Stimulated activated CD4-positive, alpha-beta T cell treated with anti-CD3 and anti-CD28 coated beads, Interleukin-4, amount 100 ng/mL, for 24 hours (primary cell): ENCODE measurements at regions not wholly inside any gene's neighbourhood (a gene's known extent, or its start where the extent isn't known, plus 50 kb on each side); places are given as distances from the start of the nearest gene placed in this dataset.
"Not testable (repeated sequence)": the region's sequence is repeated elsewhere in the genome, so short reads cannot be mapped to it uniquely, and the experiment has no call there.

Experiments
- DNase-seq: peaks from one replicate; pipeline ENCODE4 v3.0.0-alpha.2; 2020

DNA sequence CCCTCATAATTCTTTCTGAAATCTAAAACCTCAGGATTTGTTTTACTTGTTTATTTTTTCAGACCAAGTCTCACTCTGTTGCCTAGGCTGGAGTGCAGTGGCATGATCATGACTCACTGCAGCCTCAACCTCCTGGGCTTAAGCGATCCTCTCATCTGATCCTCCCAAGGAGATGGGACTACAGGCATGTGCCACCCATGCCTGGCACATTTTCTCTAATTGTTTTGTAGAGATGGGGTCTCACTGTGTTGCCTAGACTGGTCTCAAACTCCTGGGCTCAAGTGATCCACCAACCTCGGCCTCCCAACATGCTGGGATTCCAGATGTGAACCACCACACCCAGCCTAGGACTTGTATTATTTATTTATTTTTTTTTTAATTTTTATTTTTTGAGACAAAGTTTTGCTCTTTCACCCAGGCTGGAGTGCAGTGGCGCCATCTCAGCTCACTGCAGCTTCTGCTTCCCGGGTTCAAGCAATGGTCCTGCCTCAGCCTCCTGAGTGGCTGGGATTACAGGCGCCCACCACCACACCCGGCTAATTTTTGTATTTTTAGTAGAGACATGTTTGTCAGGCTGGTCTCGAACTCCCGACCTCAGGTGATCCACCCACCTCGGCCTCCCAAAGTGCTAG lies 281.9 kb downstream of the GOLGA6L6 start:
- DNase-seq: not testable (repeated sequence)

DNA sequence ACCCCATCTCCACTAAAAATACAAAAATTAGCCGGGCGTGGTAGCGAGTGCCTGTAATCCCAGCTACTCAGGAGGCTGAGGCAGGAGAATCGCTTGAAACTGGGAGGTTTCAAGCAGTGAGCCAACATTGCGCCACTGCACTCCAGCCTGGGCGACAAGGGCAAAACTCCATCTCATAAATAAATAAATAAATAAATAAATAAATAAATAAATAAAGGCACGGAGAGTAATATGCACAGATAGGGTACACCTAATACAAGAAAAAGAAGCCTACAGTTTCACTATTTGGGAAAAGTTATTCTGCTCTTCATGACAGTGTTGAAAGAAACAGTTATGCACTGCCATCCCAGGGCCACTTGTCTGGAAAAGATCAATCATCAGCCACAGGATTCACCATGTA lies 285.2 kb downstream of the GOLGA6L6 start:
- not testable (repeated sequence) for DNase-seq

GRCh38 chr15:20255641-20256040 lies 286.0 kb downstream of the GOLGA6L6 start:
- not testable (repeated sequence) for DNase-seq

- not testable (repeated sequence) for DNase-seq
These were observed 288.5 kb downstream of the GOLGA6L6 start for GRCh38 chr15:20253047-20253615.

DNA sequence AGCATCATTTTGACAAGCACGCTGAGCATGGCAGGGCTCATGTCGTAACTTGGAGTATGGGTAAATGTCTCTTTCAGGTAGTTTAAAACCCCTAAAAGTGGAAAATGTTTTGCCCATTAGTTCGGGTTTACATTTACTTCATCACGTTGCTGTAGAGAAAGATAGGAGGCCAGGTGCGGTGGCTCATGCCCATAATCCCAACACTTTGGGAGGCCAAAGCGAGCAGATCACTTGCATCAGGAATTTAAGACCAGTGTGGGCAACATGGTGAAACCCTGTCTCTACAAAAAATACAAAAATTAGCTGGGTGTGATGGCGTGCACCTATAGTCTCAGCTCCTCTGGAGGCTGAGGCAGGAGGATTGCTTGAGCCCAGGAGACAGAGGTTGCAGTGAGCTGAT lies 289.6 kb downstream of the GOLGA6L6 start:
- DNase-seq: not testable (repeated sequence)

DNA sequence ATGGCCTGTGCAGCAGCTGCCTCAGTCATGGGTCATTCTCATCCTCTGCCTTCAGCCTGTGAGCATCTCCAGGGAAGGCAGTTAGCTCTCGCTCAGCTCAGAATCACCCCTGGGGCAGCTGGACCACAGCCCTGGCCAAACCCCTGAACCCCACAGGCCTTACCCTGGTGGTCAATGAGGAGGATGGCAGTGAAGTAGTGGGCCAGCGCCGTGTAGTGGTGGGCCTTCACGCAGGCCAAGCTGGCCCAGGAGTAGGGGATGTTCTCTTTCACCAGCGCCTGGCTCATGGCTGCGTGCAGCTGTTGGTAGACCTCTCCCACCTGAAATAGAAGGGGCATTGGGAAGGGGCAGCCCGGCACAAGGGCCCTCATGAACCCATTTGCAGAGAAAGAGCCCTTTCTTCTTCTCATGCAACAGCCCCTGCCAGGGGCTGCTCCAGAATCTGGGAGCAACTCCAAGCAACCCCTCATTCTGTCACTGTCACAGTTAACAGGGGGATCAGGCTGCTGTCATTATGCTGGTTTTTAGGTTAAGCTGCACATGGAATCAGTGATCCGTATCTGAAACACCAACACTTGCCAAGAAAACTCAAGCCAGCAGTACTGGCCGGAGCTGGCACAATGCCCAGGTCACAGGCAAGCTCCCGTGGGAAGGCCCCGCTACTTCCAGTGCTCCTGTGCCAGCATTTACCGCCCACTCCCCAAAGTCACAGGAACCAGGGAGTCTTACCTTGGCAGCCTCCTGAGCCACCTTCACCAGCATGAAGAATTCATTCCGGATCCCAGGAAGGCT lies 290.2 kb downstream of the GOLGA6L6 start:
- DNase-seq: not testable (repeated sequence)

- not testable (repeated sequence) for DNase-seq
These were observed 291.4 kb downstream of the GOLGA6L6 start for GRCh38 chr15:20250206-20250605.

DNA sequence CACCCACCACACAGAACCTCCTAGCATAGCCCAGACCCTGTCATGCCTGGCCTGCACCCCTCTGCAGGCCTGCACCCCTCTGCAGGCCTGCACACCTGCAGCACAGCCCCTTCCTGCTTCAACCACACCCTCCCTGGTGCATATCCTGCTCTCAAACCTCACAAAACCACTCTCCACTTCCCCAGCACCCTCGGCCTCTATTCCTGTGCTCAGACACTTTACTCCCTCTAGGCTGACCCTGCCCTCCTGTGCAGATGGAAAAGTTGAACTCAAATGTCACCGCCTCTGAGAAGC lies 292.0 kb downstream of the GOLGA6L6 start:
- not testable (repeated sequence) for DNase-seq

DNA sequence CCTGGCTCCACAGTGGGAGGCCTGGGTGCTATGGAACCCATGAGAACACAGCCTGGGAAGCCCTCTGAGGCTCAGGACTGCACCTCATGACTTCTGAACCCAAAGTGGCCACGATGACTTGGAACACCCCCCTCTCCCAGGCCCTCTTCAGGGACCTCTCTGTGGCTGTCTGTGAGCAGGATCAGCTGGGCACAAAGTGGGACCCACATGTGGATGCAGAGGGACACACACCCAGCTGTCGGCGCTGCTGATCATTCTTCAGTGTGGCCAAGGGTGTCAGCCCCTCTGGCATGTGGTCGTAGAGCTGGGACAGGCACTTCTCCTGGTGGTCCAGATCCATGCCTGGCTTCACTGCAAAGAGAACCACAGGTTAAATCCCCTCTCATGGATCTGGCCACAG lies 293.2 kb downstream of the GOLGA6L6 start:
- not testable (repeated sequence) for DNase-seq

DNA sequence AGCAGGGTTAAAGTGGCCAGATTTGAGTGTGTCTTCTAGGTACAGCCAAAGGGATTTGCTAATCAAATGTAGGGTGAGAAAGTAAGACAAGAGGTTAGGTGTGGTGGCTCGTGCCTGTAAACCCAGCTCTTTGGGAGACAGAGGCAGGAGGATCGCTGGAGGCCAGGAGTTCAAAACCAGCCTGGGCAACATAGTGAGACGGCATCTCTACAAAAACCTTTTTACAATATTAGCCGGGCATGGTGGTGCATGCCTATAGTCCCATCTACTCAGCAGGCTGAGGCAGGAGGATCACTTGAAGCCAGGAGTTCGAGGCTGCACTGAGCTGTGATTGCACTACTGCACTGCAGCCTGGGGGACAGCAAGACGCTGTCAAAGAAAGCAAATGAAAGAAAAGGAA lies 294.5 kb downstream of the GOLGA6L6 start:
- not testable (repeated sequence) for DNase-seq

GRCh38 chr15:20246624-20247023 lies 295.0 kb downstream of the GOLGA6L6 start:
- DNase-seq: not testable (repeated sequence)

DNA sequence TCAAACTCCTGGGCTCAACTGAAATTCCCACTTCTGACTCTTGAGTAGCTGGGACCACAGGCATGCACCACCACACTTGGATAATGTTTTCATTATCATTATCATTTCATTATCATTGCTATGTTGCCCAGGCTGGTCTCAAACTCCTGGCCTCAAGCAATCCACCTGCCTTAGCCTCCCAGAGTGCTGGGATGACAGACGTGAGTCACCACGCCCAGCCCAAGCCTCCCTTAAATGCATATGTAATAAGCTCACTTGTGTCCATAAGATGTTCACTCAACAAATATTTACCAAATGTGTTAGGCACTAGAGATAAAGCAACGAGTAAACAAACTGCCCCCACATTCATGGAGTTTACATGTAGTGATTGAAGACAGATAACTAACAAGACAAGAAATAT lies 295.7 kb downstream of the GOLGA6L6 start:
- DNase-seq: not testable (repeated sequence)

DNA sequence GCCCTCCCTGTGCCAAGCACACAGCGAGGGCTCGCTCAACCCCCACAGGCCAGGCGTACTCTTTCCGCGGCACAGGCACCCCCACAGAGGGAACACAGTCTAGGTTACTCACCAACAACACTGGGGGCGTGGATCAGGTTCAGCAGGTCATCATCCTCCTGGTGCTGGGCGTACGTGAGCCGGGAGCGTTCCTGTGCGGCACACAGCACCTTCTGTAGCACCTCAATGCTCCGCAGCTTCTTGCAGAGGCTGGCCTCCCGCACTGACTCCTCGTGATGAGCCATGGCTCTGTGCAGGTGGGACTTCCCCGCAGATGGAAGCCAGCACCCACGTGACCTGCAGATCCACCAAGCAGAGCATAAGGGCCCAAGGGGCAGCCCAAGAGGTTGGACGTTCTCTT lies 296.8 kb downstream of the GOLGA6L6 start:
- not testable (repeated sequence) for DNase-seq

DNA sequence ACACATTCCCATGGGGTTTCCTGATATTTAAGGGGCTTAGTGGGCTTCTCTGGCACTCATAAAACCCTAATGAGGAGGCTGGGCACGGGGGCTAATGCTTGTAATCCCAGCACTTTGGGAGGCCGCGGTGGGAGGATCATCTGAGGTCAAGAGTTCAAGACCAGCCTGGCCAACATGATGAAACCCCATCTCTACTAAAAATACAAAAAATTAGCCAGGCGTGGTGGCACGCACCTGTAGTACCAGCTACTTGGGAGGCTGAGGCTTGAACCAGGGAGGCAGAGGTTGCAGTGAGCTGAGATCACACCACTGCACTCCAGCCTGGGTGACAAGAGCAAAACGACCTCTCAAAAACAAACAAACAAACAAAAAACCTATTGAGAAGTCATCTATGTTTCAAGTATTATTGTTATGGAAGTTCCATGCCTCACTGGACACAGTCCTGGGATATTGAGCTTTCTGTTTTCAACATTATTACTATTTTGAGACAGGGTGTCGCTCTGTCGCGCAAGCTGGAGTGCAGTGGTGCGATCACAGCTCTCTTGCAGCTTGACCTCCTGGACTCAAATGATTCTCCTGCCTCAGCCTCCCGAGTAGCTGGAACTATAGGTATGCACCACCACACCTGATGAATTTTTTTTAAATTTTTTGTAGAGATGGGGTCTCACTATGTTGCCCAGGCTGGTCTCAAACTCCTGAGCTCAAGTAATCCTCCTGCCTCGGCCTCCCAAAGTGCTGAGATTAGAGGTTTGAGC lies 297.9 kb downstream of the GOLGA6L6 start:
- DNase-seq: not testable (repeated sequence)

DNA sequence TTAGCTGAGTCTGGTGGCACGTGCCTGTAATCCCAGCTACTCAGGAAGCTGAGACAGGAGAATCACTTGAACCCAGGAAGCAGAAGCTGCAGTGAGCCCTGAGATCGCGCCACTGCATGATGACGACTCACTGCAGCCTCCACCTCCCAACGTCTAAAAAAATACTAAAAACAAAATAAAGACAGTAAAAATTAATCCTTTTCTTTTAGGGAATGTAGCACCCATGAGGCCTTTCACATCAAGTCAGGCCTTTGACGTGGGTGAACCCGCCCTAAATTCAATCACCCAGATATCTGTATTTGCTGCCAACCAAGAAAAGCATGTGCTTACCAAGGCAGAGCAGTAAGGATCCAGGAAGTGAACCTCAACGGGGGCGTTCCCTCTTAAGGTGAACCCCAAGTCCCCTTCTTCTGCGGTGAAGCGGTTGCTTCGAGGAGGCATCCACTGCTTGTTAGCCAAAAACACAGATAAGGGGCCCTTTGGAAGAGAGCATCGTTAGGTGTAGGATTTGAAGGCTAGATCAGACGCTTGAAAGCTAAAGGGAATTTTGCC lies 301.2 kb downstream of the GOLGA6L6 start:
- DNase-seq: not testable (repeated sequence)

- DNase-seq: not testable (repeated sequence)
These were observed 302.4 kb downstream of the GOLGA6L6 start for GRCh38 chr15:20239186-20239585.

DNA sequence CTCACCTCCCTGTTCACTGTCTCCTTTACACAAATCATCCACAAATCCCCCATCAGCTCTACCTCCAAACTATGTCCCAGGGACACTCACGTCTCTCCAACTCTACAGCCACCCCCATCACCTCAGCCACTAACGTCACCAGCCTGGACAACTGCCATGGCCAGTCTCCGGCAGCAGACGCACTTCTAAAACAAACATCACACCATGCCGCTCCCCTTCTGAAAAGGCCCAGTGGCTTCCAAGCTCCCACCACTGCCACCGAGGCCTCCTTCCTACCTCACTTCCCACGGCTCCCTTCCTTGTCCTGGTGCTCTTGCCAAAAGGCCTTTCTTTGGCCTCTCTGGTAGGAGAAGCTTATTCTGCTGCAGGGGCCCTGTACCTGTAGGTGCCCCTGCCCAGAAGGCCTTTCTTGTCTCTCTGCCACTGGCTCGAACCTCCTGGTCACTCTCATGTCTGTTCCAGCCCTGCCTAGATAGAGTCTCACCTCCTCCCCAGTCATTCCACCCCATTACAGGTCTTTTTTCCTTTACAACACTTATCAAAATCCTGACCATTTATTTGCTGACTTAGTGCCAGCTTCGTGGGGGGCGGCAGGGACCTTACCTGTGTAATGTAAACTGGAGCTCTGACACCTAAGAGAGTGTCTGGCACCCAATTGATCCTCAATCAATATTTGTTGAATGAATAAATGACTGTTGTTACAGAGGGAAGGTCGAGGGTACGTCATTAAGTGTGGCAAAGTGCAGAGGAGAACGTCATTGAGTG lies 304.2 kb downstream of the GOLGA6L6 start:
- not testable (repeated sequence) for DNase-seq

GRCh38 chr15:20235728-20236127 lies 305.9 kb downstream of the GOLGA6L6 start:
- DNase-seq: not testable (repeated sequence)

GRCh38 chr15:20234006-20234540 lies 307.5 kb downstream of the GOLGA6L6 start:
- DNase-seq: not testable (repeated sequence)

- not testable (repeated sequence) for DNase-seq
These were observed 309.1 kb downstream of the GOLGA6L6 start for GRCh38 chr15:20232457-20232856.

DNA sequence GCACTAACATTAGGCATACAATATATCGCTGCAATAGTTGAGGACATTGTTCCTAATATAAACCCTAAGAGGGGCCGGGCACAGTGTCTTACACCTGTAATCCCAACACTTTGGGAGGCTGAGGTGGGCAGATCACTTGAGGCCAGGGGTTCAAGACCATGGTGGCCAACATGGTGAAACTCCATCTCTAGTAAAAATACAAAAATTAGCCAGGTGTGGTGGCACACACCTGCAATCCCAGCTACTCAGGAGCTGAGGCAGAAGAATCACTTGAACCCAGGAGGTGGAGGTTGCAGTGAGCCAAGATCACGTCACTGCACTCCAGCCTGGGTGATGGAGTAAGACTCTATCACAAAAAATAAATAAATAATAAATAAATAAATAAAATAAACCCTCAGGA lies 310.9 kb downstream of the GOLGA6L6 start:
- DNase-seq: not testable (repeated sequence)

GRCh38 chr15:20228791-20229190 lies 312.8 kb downstream of the GOLGA6L6 start:
- DNase-seq: not testable (repeated sequence)
